HG03159 (cell line): ENCODE measurements at regions not wholly inside any gene's neighbourhood (a gene's known extent, or its start where the extent isn't known, plus 50 kb on each side); places are given as distances from the start of the nearest gene placed in this dataset.
A peak's percentile ranks its signal among the peaks of the same experiment; 100 is the strongest.

Experiments
- ATAC-seq: cut with Tn5 transposase; IDR thresholded peaks from one replicate; pipeline ENCODE4 v1.9.1; 2021; ENCODE audit warnings: mild to moderate bottlenecking, moderate library complexity; ENCODE audit not compliant: unreplicated experiment

- no peak for ATAC-seq
These were observed 301.2 kb upstream of the ARSJ start for GRCh38 chr4:114280645-114281044.

- ATAC-seq, result no peak
These were observed 301.9 kb upstream of the ARSJ start for GRCh38 chr4:114281164-114281960.

- ATAC-seq, result peak; percentile 82
These were observed 303.5 kb upstream of the ARSJ start for GRCh38 chr4:114282937-114283336.

- ATAC-seq, result no peak
These were observed 305.2 kb upstream of the ARSJ start for GRCh38 chr4:114284629-114285028.

GRCh38 chr4:114286262-114286810, 306.9 kb upstream of the ARSJ start:
- no peak for ATAC-seq

GRCh38 chr4:114287079-114287696, 307.7 kb upstream of the ARSJ start:
- ATAC-seq, result no peak

- no peak for ATAC-seq
These were observed 302.5 kb upstream of the UGT8 start for GRCh38 chr4:114296126-114296525.

GRCh38 chr4:114302472-114302871, 296.1 kb upstream of the UGT8 start:
- ATAC-seq, result no peak

GRCh38 chr4:114304046-114304445, 294.6 kb upstream of the UGT8 start:
- no peak for ATAC-seq

- ATAC-seq, result no peak
These were observed 294.0 kb upstream of the UGT8 start for GRCh38 chr4:114304567-114304966.

- no peak for ATAC-seq
These were observed 291.7 kb upstream of the UGT8 start for GRCh38 chr4:114306946-114307345.

- ATAC-seq, result no peak
These were observed 288.2 kb upstream of the UGT8 start for GRCh38 chr4:114310296-114310925.

- no peak for ATAC-seq
These were observed 286.8 kb upstream of the UGT8 start for GRCh38 chr4:114311787-114312186.

- ATAC-seq, result no peak
These were observed 286.3 kb upstream of the UGT8 start for GRCh38 chr4:114312338-114312737.

- ATAC-seq, result no peak
These were observed 281.8 kb upstream of the UGT8 start for GRCh38 chr4:114316789-114317188.

GRCh38 chr4:114317564-114317963, 281.0 kb upstream of the UGT8 start:
- no peak for ATAC-seq

- no peak for ATAC-seq
These were observed 280.3 kb upstream of the UGT8 start for GRCh38 chr4:114318309-114318708.

GRCh38 chr4:114320126-114320525, 278.5 kb upstream of the UGT8 start:
- ATAC-seq, result no peak

- ATAC-seq, result no peak
These were observed 277.2 kb upstream of the UGT8 start for GRCh38 chr4:114321366-114321765.

GRCh38 chr4:114323841-114324240, 274.8 kb upstream of the UGT8 start:
- ATAC-seq, result no peak

- no peak for ATAC-seq
These were observed 272.2 kb upstream of the UGT8 start for GRCh38 chr4:114326358-114326757.

- no peak for ATAC-seq
These were observed 266.5 kb upstream of the UGT8 start for GRCh38 chr4:114332119-114332518.
